Gastrocnemius medialis (tissue), 4 donors: ENCODE measurements at regions not wholly inside any gene's neighbourhood (a gene's known extent, or its start where the extent isn't known, plus 50 kb on each side); places are given as distances from the start of the nearest gene placed in this dataset.
A peak's percentile ranks its signal among the peaks of the same experiment; 100 is the strongest.

ENCODE experiments used
- ATAC-seq, 2 donors: fragments of 150-250 bp; one replicate each; pipeline ENCODE4 v1.9.1; 2016
- DNase-seq, 2 donors: peaks; one replicate each; pipeline ENCODE4 v3.0.0-alpha.2; 2019
- H3K27ac ChIP-seq, 4 donors: fragments of 200-600 bp; sonication (generic); 1 replicate in 1 of 4; 2 replicates in 3 of 4; pipeline ENCODE4 v1.5.1; 2016 to 2018; ENCODE audit warnings: mild to moderate bottlenecking in 2 of 4, moderate library complexity in 1 of 4
- H3K27me3 ChIP-seq, 3 donors: fragments of 200-600 bp; sonication (generic) in 2 of 3; 1 replicate in 1 of 3; 2 replicates in 2 of 3; pipeline versions ENCODE4 v1.5.1 to v1.6.0; 2016 to 2019; ENCODE audit warnings: mild to moderate bottlenecking in 1 of 3, moderate library complexity in 1 of 3
- H3K36me3 ChIP-seq, 2 donors: fragments of 200-600 bp; sonication (generic) in 1 of 2; one replicate each; pipeline ENCODE4 v1.5.1; 2017 to 2018
- H3K4me1 ChIP-seq, 2 donors: fragments of 200-600 bp; sonication (generic) in 1 of 2; one replicate each; pipeline ENCODE4 v1.5.1; 2016 to 2017; ENCODE audit warnings: mild to moderate bottlenecking in 2 of 2
- H3K4me3 ChIP-seq, 4 donors: fragments of 200-600 bp; sonication (generic) in 3 of 4; 1 replicate in 1 of 4; 2 replicates in 3 of 4; pipeline ENCODE4 v1.5.1; 2016 to 2019; ENCODE audit warnings: mild to moderate bottlenecking in 2 of 4
- H3K9me3 ChIP-seq, 3 donors: fragments of 200-600 bp; sonication (generic) in 2 of 3; 1 replicate in 1 of 3; 2 replicates in 2 of 3; pipeline ENCODE4 v1.5.1; 2016 to 2019
- POLR2A ChIP-seq, 2 donors: fragments of 450-650 bp; IDR thresholded peaks; one replicate each; pipeline ENCODE4 v1.6.1; 2017; ENCODE audit warnings: antibody characterized with exemption in 2 of 2, mild to moderate bottlenecking in 2 of 2, moderate library complexity in 2 of 2
- in situ Hi-C, 4 donors: fragments of 200-750 bp; cut with MboI; loops; one replicate each; pipeline versions ENCODE4 v1.15.0 to v1.8.0; 2017; ENCODE audit warnings: low sequenced_read_pairs in 4 of 4
- intact Hi-C: fragments of 100-400 bp; cut with DNase I; formaldehyde crosslinking; loops from one replicate; pipeline ENCODE4 v1.15.1; 2023; ENCODE audit warnings: low total_unique reads
- TF ChIP-seq, protein P1 (sequence below), 5 experiments: fragments of 450-650 bp in 3 of 5; fragments of 200-600 bp in 2 of 5; sonication (generic) in 2 of 5; IDR thresholded peaks in 4 of 5; conservative IDR thresholded peaks in 1 of 5; 1 replicate in 4 of 5; 2 replicates in 1 of 5; pipeline ENCODE4 v1.5.1; 2016 to 2019; ENCODE audit warnings: antibody characterized with exemption in 5 of 5, mild to moderate bottlenecking in 3 of 5, moderate library complexity in 3 of 5

DNA sequence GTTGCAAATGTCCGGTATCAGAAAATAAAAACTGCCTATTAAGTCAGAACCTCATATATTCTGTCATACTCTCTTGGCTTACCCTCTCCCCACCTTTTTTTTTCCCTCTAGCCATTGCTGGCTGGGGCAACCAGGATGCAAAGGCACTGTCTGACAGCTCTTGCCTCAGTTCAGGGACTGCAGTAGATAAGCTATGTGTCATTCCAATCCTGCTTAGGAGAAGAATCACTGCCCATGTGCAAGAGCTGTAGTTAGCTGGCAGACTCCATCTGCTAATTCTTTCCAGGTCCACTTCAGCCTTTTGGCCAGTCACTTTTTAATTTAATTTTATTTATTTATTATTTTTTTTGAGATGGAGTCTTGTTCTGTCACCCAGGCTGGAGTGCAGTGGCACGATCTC, 895.6 kb upstream of the SLC10A2 start:
- Histone ChIP-seq H3K36me3 (no peaks in the 10 kb centered on the region), H3K4me3 (no peak overlapping the region), H3K27me3 (no peaks in the 10 kb centered on the region), H3K27ac (peak overlapping the region; percentile 49 to 71 (median 59)), H3K9me3 (no peaks in the 10 kb centered on the region), H3K4me1 (peaks cover 41 to 45% of the 10 kb centered on the region in 2 donors)
- DNase-seq = no peak
- intact Hi-C loops = loop anchor here (5.0 to 10.0 kb wide), 2 partner anchors 77 to 611 kb away; no protein-coding TSS in a partner anchor
- peak in 1 of 2 donors; percentile 26 for ATAC-seq
- no peak for TF ChIP-seq POLR2A (IDR thresholded peaks at IDR 0.05)
- TF ChIP-seq, protein P1, sequence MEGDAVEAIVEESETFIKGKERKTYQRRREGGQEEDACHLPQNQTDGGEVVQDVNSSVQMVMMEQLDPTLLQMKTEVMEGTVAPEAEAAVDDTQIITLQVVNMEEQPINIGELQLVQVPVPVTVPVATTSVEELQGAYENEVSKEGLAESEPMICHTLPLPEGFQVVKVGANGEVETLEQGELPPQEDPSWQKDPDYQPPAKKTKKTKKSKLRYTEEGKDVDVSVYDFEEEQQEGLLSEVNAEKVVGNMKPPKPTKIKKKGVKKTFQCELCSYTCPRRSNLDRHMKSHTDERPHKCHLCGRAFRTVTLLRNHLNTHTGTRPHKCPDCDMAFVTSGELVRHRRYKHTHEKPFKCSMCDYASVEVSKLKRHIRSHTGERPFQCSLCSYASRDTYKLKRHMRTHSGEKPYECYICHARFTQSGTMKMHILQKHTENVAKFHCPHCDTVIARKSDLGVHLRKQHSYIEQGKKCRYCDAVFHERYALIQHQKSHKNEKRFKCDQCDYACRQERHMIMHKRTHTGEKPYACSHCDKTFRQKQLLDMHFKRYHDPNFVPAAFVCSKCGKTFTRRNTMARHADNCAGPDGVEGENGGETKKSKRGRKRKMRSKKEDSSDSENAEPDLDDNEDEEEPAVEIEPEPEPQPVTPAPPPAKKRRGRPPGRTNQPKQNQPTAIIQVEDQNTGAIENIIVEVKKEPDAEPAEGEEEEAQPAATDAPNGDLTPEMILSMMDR (IDR thresholded peaks at IDR 0.05 in 4 of 5, conservative IDR thresholded peaks at IDR 0.05 in 1 of 5) = no peak
- in situ Hi-C loops = no loop called here

DNA sequence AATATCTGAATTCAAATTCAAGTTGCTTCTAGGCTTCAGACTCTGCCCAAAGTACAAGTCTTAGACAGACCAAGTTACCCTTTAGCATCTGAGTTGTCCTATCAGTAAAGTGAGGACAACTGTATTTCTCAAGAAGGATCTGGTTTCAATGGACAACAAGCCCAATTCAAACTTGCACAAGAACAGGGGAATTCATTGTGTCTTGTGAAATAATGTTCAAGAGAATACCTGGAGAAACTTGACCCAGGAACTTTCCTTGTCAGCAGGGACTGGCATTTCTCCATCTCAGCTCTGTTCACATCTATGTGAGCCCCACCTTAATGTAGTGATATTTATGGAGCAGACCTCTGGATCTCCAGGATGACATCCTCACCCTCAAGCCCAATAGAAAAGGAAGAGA, 894.9 kb upstream of the SLC10A2 start:
- Histone ChIP-seq H3K9me3 (no peaks in the 10 kb centered on the region), H3K36me3 (no peaks in the 10 kb centered on the region), H3K4me3 (no peak overlapping the region), H3K4me1 (peaks cover 35 to 41% of the 10 kb centered on the region in 2 donors), H3K27ac (peak overlapping the region; percentile 49 to 71 (median 59)), H3K27me3 (no peaks in the 10 kb centered on the region)
- intact Hi-C loops = loop anchor here (5.0 to 10.0 kb wide), 2 partner anchors 76 to 611 kb away; no protein-coding TSS in a partner anchor
- ATAC-seq = peak; percentile 78 to 89
- in situ Hi-C loops = no loop called here
- TF ChIP-seq, protein P1 (IDR thresholded peaks at IDR 0.05 in 4 of 5, conservative IDR thresholded peaks at IDR 0.05 in 1 of 5) = no peak
- no peak for TF ChIP-seq POLR2A (IDR thresholded peaks at IDR 0.05)
- DNase-seq = peak; percentile 61 to 70

DNA sequence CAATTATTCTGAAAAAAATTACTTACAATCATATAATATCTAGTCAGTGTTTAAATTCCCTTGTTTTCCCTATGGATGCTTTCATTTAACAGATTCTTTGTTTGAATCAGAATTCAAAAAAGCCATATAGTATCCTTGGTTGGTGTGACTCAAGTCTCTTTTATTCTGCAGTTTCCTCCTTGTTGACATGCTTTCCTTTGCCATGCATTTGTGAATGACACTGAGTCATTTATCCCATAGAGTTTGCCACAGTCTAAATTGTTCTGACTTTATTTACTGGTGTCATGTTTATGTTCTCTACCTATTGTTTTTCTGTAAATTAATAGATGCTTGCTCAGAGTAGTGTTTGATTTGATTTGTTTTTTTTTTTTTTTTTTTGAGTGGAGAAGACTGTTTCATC, 893.8 kb upstream of the SLC10A2 start:
- in situ Hi-C loops = no loop called here
- DNase-seq = no peak

DNA sequence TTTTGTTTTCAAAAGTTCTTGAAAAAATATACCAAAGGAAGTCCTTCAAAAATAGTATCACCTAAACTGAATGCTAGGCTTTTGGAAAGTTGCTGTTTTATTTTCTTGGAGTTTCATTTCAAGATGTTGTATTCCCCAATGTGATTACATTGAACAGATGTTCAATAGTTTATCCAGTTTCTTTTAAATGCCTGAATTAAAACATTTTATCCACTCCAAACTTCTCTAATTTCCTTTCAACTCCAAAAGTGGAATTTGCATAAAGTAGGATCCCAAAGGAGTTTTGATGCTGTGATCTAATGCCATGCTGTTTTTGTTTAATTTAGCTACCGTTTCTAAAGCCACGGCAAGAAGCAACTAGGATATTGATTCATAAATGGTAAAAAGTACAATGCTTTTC, 892.5 kb upstream of the SLC10A2 start:
- no peaks in the 10 kb centered on the region for H3K36me3 ChIP-seq
- H3K27ac ChIP-seq = no peak overlapping the region
- intact Hi-C loops (no loop called here), in situ Hi-C loops (no loop called here)
- ATAC-seq (no peak), DNase-seq (no peak)
- no peaks in the 10 kb centered on the region for H3K27me3 ChIP-seq
- H3K4me3 ChIP-seq = no peak overlapping the region
- TF ChIP-seq, protein P1 (IDR thresholded peaks at IDR 0.05 in 4 of 5, conservative IDR thresholded peaks at IDR 0.05 in 1 of 5) = no peak
- TF ChIP-seq POLR2A (IDR thresholded peaks at IDR 0.05) = no peak
- no peaks in the 10 kb centered on the region for H3K9me3 ChIP-seq
- H3K4me1 ChIP-seq = peaks cover 23 to 26% of the 10 kb centered on the region in 2 donors

More for the DNA sequence above, 893.8 kb upstream of the SLC10A2 start:
- Histone ChIP-seq H3K36me3 (no peaks in the 10 kb centered on the region), H3K4me1 (peaks cover 26 to 30% of the 10 kb centered on the region in 2 donors), H3K27ac (peak overlapping the region in 1 of 4 donors; percentile 48), H3K27me3 (no peaks in the 10 kb centered on the region), H3K9me3 (no peaks in the 10 kb centered on the region), H3K4me3 (no peak overlapping the region)
- ATAC-seq = peak in 1 of 2 donors; percentile 25
- TF ChIP-seq POLR2A (IDR thresholded peaks at IDR 0.05) = no peak
- TF ChIP-seq, protein P1 (IDR thresholded peaks at IDR 0.05 in 4 of 5, conservative IDR thresholded peaks at IDR 0.05 in 1 of 5) = no peak
- intact Hi-C loops = loop anchor here (5.0 to 10.0 kb wide), 2 partner anchors 75 to 612 kb away; no protein-coding TSS in a partner anchor

DNA sequence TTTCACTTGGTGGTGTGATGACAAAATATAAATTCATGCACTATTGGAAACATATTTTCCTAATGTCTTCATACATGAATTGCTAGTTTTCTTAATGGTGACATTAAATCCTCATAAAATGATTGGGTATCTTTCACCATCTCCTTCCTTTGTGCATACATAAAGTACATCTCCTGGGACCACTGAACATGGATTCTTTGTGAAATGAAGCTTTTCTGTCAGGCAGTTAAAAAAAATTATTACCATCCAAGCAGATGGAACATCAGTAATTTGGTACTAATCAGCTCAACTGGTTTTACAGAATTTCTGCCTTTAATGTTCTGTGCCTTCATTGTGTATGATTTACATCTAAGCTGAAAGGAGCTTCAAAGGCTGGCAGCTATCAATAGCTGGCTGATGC, 891.7 kb upstream of the SLC10A2 start:
- no peaks in the 10 kb centered on the region for H3K9me3 ChIP-seq
- no peak overlapping the region for H3K4me3 ChIP-seq
- no peak for DNase-seq
- in situ Hi-C loops (no loop called here), intact Hi-C loops (no loop called here)
- H3K27ac ChIP-seq = no peak overlapping the region
- ATAC-seq = no peak
- no peaks in the 10 kb centered on the region for H3K27me3 ChIP-seq
- no peaks in the 10 kb centered on the region for H3K36me3 ChIP-seq
- H3K4me1 ChIP-seq = peaks cover 18 to 21% of the 10 kb centered on the region in 2 donors
- TF ChIP-seq, protein P1 (IDR thresholded peaks at IDR 0.05 in 4 of 5, conservative IDR thresholded peaks at IDR 0.05 in 1 of 5) = no peak
